ENCODE measurements at regions not wholly inside any gene's neighbourhood (a gene's known extent, or its start where the extent isn't known, plus 50 kb on each side); places are given as distances from the start of the nearest gene placed in this dataset.

DNA sequence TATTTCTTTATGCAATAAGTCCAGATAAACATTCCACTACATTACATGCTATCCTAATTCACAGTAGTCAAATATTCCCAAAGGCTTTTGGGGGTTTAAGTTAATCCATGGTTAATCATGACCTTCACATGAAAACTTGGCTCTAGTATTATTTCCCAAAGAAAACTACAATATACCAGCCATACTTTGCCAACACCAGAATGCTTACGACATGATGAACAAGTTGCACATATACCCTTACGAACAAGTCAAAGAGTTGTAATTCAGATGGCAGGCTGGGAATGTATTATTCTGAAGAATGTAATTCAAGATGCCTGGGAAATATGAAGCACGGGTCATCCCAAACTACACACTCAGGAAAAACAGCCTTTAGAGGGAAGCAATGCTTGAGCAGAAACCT is 499.6 kb downstream of the PPARGC1A start:
- Mint-ChIP-seq H3K4me1 (no peaks in the 10 kb centered on the region), H3K4me3 (no peak overlapping the region), H3K36me3 (no peaks in the 10 kb centered on the region), H3K9me3 (ENCODE audit: low read depth) (peaks cover 12% of the 10 kb centered on the region), H3K27me3 (no peaks in the 10 kb centered on the region), H3K27ac (no peak overlapping the region)
- ATAC-seq, result no peak
- CTCF ChIA-PET, result no interaction called here
- no peak for DNase-seq

GRCh38 chr4:23388699-23389395 is 501.0 kb downstream of the PPARGC1A start:
- Mint-ChIP-seq H3K9me3 (ENCODE audit: low read depth) (peaks cover 10% of the 10 kb centered on the region), H3K36me3 (no peaks in the 10 kb centered on the region), H3K4me3 (no peak overlapping the region), H3K27me3 (no peaks in the 10 kb centered on the region), H3K27ac (no peak overlapping the region), H3K4me1 (no peaks in the 10 kb centered on the region)
- no peak for ATAC-seq
- CTCF ChIA-PET, result no interaction called here
- no peak for DNase-seq

- H3K27me3 Mint-ChIP-seq, result no peaks in the 10 kb centered on the region
- ATAC-seq (no peak), DNase-seq (no peak)
- no peak overlapping the region for H3K27ac Mint-ChIP-seq
- H3K9me3 Mint-ChIP-seq (ENCODE audit: low read depth), result peaks cover 10% of the 10 kb centered on the region
- H3K4me1 Mint-ChIP-seq, result no peaks in the 10 kb centered on the region
- CTCF ChIA-PET, result no interaction called here
- H3K36me3 Mint-ChIP-seq, result no peaks in the 10 kb centered on the region
- no peak overlapping the region for H3K4me3 Mint-ChIP-seq
Observed at GRCh38 chr4:23388255-23388654, 501.6 kb downstream of the PPARGC1A start.

- CTCF ChIA-PET, result no interaction called here
- no peak for DNase-seq
- Mint-ChIP-seq H3K27ac (no peak overlapping the region), H3K4me3 (no peak overlapping the region), H3K4me1 (no peaks in the 10 kb centered on the region), H3K9me3 (ENCODE audit: low read depth) (peaks cover 6% of the 10 kb centered on the region), H3K36me3 (no peaks in the 10 kb centered on the region), H3K27me3 (no peaks in the 10 kb centered on the region)
- no peak for ATAC-seq
Observed at GRCh38 chr4:23384741-23385140, 505.1 kb downstream of the PPARGC1A start.

DNA sequence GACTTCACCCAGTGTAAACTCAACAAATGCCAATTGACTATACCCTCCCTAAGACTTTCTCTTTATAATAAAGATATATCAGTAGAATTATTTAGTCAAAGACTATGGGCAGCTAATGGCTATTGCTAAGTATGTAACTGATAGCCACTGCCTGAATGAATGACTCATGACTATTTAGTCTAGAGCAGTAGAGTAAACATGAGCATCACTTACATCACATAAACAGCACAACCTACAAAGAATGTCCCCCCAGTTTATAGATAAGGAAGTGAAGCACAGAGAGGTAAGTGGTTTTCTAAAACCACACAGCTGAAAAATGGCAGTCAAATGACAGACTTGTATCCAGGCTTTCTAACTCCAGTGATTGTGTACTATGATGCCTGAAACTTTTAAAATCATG is 507.0 kb downstream of the PPARGC1A start:
- Mint-ChIP-seq H3K4me3 (no peak overlapping the region), H3K9me3 (ENCODE audit: low read depth) (peaks cover 3% of the 10 kb centered on the region)

GRCh38 chr4:23374259-23374658 is 515.6 kb downstream of the PPARGC1A start:
- Mint-ChIP-seq H3K9me3 (ENCODE audit: low read depth) (peaks cover 3% of the 10 kb centered on the region), H3K4me3 (no peak overlapping the region), H3K27ac (no peak overlapping the region), H3K4me1 (no peaks in the 10 kb centered on the region), H3K27me3 (no peaks in the 10 kb centered on the region), H3K36me3 (no peaks in the 10 kb centered on the region)
- CTCF ChIA-PET, result no interaction called here
- no peak for ATAC-seq
- no peak for DNase-seq

More for the DNA sequence above, 507.0 kb downstream of the PPARGC1A start:
- no peaks in the 10 kb centered on the region for H3K27me3 Mint-ChIP-seq
- DNase-seq (no peak), ATAC-seq (no peak)
- no peaks in the 10 kb centered on the region for H3K4me1 Mint-ChIP-seq
- H3K36me3 Mint-ChIP-seq, result no peaks in the 10 kb centered on the region
- CTCF ChIA-PET, result no interaction called here
- no peak overlapping the region for H3K27ac Mint-ChIP-seq

GRCh38 chr4:23373261-23373660 is 516.6 kb downstream of the PPARGC1A start:
- H3K4me1 Mint-ChIP-seq, result no peaks in the 10 kb centered on the region
- no peak for DNase-seq
- CTCF ChIA-PET, result no interaction called here
- H3K4me3 Mint-ChIP-seq, result no peak overlapping the region
- H3K27me3 Mint-ChIP-seq, result no peaks in the 10 kb centered on the region
- peaks cover 3% of the 10 kb centered on the region for H3K9me3 Mint-ChIP-seq (ENCODE audit: low read depth)
- H3K36me3 Mint-ChIP-seq, result no peaks in the 10 kb centered on the region
- H3K27ac Mint-ChIP-seq, result no peak overlapping the region
- ATAC-seq, result no peak

GRCh38 chr4:23371533-23371932 is 518.3 kb downstream of the PPARGC1A start:
- CTCF ChIA-PET, result no interaction called here
- DNase-seq, result no peak
- no peak for ATAC-seq

GRCh38 chr4:23369331-23369730 is 520.5 kb downstream of the PPARGC1A start:
- no peak for ATAC-seq
- peaks cover 3% of the 10 kb centered on the region for H3K9me3 Mint-ChIP-seq (ENCODE audit: low read depth)
- no peaks in the 10 kb centered on the region for H3K4me1 Mint-ChIP-seq
- DNase-seq, result no peak
- CTCF ChIA-PET, result no interaction called here
- no peaks in the 10 kb centered on the region for H3K27me3 Mint-ChIP-seq
- no peak overlapping the region for H3K27ac Mint-ChIP-seq
- no peak overlapping the region for H3K4me3 Mint-ChIP-seq
- H3K36me3 Mint-ChIP-seq, result no peaks in the 10 kb centered on the region

More at GRCh38 chr4:23371533-23371932, 518.3 kb downstream of the PPARGC1A start:
- Mint-ChIP-seq H3K27ac (no peak overlapping the region), H3K4me3 (no peak overlapping the region), H3K9me3 (ENCODE audit: low read depth) (peaks cover 3% of the 10 kb centered on the region), H3K27me3 (no peaks in the 10 kb centered on the region), H3K36me3 (no peaks in the 10 kb centered on the region), H3K4me1 (no peaks in the 10 kb centered on the region)

DNA sequence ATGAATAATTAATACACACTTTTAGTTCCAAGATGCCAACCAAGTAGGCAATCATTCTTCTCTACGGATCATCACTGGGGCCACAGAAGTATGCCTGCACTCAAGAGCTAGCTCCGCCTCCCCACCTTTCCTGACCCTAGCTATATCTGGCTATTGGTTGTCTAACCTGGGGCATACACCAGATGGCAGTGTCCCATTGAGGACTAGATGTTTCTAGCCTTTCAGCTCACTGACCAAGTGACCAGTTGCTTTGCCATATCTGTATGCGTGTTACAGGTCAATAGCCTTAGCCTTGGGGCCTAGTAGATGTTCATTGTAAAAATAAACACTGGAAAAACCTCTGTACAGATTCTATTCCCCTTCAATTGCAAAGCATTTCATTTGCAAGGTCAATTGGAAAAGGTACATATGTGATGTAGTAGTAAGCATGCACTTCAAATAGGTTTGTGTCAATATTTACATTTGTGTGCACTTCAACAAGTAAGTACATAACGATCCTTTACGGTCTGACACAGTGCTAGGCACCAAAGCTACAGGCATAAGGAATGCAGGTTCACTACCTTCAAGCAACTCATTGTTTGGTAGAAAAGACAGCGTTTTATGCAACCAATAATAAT is 521.7 kb downstream of the PPARGC1A start:
- H3K36me3 Mint-ChIP-seq, result no peaks in the 10 kb centered on the region
- no peak for ATAC-seq
- H3K4me3 Mint-ChIP-seq, result no peak overlapping the region
- no peak for DNase-seq
- no peaks in the 10 kb centered on the region for H3K27me3 Mint-ChIP-seq
- H3K4me1 Mint-ChIP-seq, result no peaks in the 10 kb centered on the region
- CTCF ChIA-PET, result no interaction called here
- no peak overlapping the region for H3K27ac Mint-ChIP-seq
- peaks cover 3% of the 10 kb centered on the region for H3K9me3 Mint-ChIP-seq (ENCODE audit: low read depth)

DNA sequence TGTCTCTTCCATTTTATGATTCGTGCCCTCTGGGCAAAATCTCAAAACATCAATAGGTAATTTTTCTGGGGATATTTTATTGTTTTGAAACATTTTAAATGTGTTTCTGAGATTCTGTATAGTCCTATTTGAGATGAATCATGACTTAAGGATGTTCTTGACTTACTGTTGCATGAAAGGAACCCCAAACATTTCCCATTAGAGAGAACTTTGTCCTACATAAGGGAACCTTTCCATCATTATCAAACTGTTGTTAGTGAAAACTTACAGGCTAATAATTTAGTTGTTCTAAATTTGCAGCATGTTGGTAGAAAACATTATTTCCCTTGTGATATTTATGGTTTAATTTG is 523.3 kb downstream of the PPARGC1A start:
- no peak overlapping the region for H3K27ac Mint-ChIP-seq
- no peaks in the 10 kb centered on the region for H3K36me3 Mint-ChIP-seq
- CTCF ChIA-PET, result no interaction called here
- ATAC-seq, result no peak
- no peaks in the 10 kb centered on the region for H3K4me1 Mint-ChIP-seq
- peaks cover 2% of the 10 kb centered on the region for H3K9me3 Mint-ChIP-seq (ENCODE audit: low read depth)
- H3K4me3 Mint-ChIP-seq, result no peak overlapping the region
- DNase-seq, result no peak
- H3K27me3 Mint-ChIP-seq, result no peaks in the 10 kb centered on the region

GRCh38 chr4:23365871-23366556 is 523.8 kb downstream of the PPARGC1A start:
- CTCF ChIA-PET, result no interaction called here
- no peak overlapping the region for H3K27ac Mint-ChIP-seq
- no peaks in the 10 kb centered on the region for H3K4me1 Mint-ChIP-seq

DNA sequence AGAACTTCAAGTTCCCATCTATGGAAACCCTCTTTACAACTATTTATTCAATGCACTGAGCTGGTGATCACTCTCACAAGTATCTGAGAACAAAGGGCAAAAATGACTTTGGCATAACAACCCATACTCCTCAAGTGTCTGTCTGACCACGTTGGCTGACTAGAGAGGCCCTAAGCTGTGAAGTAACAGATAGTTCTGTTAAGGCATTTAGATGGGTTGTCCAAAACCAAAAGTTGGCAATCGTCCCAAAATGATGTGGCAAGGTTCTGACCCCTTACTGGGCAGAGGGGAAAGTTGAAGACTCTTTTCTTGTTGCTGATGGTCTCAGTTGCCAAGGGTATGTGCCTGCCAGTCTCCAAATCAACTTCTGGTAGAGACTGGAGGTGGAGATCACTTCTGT is 524.8 kb downstream of the PPARGC1A start:
- Mint-ChIP-seq H3K4me1 (no peaks in the 10 kb centered on the region), H3K27ac (no peak overlapping the region), H3K27me3 (no peaks in the 10 kb centered on the region), H3K36me3 (no peaks in the 10 kb centered on the region), H3K9me3 (ENCODE audit: low read depth) (peaks cover 2% of the 10 kb centered on the region), H3K4me3 (no peak overlapping the region)
- ATAC-seq (no peak), DNase-seq (no peak)
- CTCF ChIA-PET, result no interaction called here

More at GRCh38 chr4:23365871-23366556, 523.8 kb downstream of the PPARGC1A start:
- Mint-ChIP-seq H3K9me3 (ENCODE audit: low read depth) (peaks cover 2% of the 10 kb centered on the region), H3K4me3 (no peak overlapping the region), H3K36me3 (no peaks in the 10 kb centered on the region), H3K27me3 (no peaks in the 10 kb centered on the region)
- no peak for ATAC-seq
- DNase-seq, result no peak

DNA sequence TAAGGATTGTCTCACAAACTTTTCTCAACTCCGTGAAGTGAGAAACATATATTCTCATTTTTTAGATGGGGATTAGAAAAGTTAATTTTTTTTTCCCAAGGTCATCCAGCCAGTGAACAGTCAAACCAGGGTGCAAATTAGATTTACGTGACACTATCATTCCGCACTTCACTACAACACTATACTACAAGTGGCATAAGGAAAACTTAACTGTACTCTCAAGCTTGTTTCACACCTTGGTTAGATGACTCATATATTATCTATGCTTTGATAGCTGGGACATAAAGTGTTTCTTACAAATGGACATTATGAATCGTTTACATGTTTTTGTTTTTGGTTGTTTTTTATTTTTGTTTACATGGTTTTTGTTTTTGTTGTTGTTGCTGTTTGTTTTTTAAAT is 525.7 kb downstream of the PPARGC1A start:
- H3K4me1 Mint-ChIP-seq, result no peaks in the 10 kb centered on the region

More for the DNA sequence above, 525.7 kb downstream of the PPARGC1A start:
- H3K9me3 Mint-ChIP-seq (ENCODE audit: low read depth), result peaks cover 2% of the 10 kb centered on the region
- H3K27ac Mint-ChIP-seq, result no peak overlapping the region
- H3K36me3 Mint-ChIP-seq, result no peaks in the 10 kb centered on the region
- no peak for DNase-seq
- CTCF ChIA-PET, result no interaction called here
- no peaks in the 10 kb centered on the region for H3K27me3 Mint-ChIP-seq
- ATAC-seq, result no peak
- no peak overlapping the region for H3K4me3 Mint-ChIP-seq

Measured in activated CD8-positive, alpha-beta memory T cell treated with anti-CD3 and anti-CD28 coated beads, Interleukin-2, amount 10 ng/mL, durations not matched to agents 7 days and 5 days (primary cell).